ENCODE measurements at regions not wholly inside any gene's neighbourhood (a gene's known extent, or its start where the extent isn't known, plus 50 kb on each side); places are given as distances from the start of the nearest gene placed in this dataset.

DNA sequence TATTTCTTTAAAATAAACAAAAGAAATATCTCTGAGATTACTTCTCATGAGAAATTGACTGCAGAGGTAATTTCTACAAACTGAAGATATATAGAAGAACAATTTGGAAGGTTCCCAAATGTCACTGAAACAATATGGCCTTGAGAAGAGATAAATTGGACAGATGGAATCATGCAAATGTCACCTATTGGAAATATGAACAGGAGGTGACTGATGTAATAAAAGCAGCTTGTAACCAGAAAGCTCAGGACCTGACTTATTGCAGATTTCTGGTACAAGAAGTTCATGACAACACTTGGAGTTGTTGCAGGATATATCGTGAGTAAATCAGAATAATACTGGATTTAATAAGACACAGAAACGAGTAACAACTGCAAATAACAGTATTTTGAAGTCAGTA, 93.3 kb upstream of the TRHDE start:
- TF ChIP-seq, protein P1, sequence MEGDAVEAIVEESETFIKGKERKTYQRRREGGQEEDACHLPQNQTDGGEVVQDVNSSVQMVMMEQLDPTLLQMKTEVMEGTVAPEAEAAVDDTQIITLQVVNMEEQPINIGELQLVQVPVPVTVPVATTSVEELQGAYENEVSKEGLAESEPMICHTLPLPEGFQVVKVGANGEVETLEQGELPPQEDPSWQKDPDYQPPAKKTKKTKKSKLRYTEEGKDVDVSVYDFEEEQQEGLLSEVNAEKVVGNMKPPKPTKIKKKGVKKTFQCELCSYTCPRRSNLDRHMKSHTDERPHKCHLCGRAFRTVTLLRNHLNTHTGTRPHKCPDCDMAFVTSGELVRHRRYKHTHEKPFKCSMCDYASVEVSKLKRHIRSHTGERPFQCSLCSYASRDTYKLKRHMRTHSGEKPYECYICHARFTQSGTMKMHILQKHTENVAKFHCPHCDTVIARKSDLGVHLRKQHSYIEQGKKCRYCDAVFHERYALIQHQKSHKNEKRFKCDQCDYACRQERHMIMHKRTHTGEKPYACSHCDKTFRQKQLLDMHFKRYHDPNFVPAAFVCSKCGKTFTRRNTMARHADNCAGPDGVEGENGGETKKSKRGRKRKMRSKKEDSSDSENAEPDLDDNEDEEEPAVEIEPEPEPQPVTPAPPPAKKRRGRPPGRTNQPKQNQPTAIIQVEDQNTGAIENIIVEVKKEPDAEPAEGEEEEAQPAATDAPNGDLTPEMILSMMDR (IDR thresholded peaks at IDR 0.05): no peak
- TF ChIP-seq POLR2A (IDR thresholded peaks at IDR 0.05): no peak
